HFF-Myc (cell line): ENCODE measurements at regions not wholly inside any gene's neighbourhood (a gene's known extent, or its start where the extent isn't known, plus 50 kb on each side); places are given as distances from the start of the nearest gene placed in this dataset.

Experiments used
- DNase-seq: peaks from one replicate; pipeline ENCODE4 v3.0.0-alpha.2; 2011; ENCODE audit warnings: low read depth; ENCODE audit errors: extremely low read depth
- H3K4me3 ChIP-seq: replicated peaks from 2 replicates; pipeline ENCODE4 v1.5.1; 2011; ENCODE audit warnings: low read depth, mild to moderate bottlenecking, control low read depth, low read length
- TF ChIP-seq, protein P1 (sequence below): IDR thresholded peaks from 2 replicates; pipeline ENCODE4 v1.5.1; 2012; ENCODE audit warnings: mild to moderate bottlenecking, low read depth, low read length, control low read depth; ENCODE audit errors: missing control alignments

DNA sequence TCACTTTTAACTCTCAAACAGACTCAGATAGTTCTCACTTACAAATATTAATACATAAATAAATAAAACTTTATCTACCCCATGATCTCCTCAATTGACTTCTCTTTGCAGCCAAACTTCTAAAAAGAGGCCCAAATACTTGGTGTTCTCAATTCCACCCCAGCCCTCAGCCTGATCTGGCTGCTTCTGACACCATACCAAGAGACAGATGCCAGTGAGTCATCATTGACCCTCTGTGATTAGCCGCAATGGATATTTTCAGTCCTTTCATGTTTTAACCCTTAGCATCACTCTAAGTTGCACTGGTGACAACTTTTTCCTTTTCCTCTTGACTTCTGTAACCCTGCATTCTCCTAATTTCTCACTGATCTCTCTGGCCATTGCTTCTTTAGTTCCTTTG lies 184.1 kb upstream of the ARHGAP20 start:
- H3K4me3 ChIP-seq = no peak overlapping the region
- TF ChIP-seq, protein P1, sequence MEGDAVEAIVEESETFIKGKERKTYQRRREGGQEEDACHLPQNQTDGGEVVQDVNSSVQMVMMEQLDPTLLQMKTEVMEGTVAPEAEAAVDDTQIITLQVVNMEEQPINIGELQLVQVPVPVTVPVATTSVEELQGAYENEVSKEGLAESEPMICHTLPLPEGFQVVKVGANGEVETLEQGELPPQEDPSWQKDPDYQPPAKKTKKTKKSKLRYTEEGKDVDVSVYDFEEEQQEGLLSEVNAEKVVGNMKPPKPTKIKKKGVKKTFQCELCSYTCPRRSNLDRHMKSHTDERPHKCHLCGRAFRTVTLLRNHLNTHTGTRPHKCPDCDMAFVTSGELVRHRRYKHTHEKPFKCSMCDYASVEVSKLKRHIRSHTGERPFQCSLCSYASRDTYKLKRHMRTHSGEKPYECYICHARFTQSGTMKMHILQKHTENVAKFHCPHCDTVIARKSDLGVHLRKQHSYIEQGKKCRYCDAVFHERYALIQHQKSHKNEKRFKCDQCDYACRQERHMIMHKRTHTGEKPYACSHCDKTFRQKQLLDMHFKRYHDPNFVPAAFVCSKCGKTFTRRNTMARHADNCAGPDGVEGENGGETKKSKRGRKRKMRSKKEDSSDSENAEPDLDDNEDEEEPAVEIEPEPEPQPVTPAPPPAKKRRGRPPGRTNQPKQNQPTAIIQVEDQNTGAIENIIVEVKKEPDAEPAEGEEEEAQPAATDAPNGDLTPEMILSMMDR = no peak
- DNase-seq = peak; percentile 52

DNA sequence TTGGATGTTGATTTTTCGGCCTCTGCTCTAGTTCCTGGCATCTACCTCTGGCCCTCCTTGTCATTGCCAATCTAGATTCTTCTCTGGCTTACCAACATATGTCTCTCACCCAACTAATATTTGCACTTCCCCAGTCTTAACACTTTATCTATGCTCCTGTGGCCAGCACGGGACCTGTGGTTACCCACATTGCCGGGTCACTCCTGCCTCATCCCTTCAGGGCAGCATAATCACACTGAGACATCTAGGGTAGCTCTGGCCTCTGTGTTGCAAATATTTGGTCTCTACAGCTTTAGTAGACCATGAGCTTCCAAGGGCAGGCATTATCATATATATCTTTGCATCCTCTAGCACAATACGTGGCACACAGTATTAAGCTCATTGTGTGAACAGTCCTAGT lies 182.0 kb upstream of the ARHGAP20 start:
- TF ChIP-seq, protein P1 = no peak
- DNase-seq = no peak
- no peak overlapping the region for H3K4me3 ChIP-seq

DNA sequence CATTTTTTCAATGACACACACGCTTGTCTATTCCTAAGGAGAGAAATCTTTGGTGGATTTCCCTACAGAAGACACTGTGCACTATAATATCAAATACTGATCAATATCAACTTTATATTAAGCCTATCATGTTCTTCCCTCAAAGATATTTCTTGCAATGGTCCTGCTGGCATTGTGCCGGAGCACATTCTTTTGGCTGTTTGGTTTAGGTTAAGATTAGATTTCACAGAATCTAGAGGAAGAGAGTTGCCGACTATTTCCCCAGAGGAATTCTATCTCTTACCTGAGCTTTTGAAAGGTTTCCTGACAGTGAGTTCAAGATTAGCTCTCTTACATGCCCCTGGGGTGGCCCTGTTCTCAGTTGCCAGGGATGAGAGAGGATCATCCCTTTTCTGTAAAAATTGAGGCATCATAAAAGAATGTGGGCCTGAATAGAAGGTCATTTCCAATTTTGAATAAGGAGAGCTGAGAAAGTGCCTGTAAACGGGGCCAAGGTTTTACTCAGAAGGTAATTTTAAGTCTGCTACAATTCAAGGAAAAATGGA lies 180.6 kb upstream of the ARHGAP20 start:
- DNase-seq = no peak
- TF ChIP-seq, protein P1 = no peak
- no peak overlapping the region for H3K4me3 ChIP-seq

DNA sequence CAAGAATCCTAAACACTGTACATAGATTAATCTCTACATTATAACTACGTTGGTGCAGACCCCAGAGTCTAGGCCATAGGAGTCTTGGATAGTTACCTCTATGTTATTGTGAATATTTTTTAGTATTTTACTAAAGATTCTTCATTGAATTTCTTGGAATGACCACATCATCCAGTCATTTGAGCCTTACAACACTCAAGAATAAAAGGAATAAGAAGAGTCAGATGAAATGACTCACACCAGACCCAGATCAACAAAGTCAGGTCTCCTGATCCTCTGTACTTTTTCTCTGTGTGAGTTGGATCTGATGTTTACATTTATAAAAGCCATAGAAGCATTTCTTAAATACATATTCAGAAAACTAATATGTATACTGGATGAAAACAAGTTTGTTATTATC lies 179.2 kb upstream of the ARHGAP20 start:
- TF ChIP-seq, protein P1 = no peak
- DNase-seq = no peak
- no peak overlapping the region for H3K4me3 ChIP-seq

DNA sequence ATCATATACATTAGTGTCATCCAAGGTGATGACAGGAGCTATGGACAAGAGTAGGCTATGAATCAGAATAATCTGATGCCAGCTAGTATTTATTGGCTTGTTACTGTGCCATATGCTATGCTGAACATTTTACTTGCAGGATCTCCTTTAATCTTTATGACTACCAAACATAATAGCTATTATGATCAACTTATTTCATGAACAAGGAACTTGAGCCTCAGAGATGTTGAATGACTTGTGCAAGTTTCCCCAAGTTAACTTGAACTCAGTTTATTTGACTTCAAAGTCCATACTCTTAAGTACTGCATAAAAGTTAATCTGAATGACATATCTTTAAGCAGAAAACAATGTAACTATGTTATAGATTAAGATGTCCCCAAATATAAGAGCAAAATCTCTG lies 178.8 kb upstream of the ARHGAP20 start:
- DNase-seq = no peak
- TF ChIP-seq, protein P1 = no peak
- H3K4me3 ChIP-seq = no peak overlapping the region

DNA sequence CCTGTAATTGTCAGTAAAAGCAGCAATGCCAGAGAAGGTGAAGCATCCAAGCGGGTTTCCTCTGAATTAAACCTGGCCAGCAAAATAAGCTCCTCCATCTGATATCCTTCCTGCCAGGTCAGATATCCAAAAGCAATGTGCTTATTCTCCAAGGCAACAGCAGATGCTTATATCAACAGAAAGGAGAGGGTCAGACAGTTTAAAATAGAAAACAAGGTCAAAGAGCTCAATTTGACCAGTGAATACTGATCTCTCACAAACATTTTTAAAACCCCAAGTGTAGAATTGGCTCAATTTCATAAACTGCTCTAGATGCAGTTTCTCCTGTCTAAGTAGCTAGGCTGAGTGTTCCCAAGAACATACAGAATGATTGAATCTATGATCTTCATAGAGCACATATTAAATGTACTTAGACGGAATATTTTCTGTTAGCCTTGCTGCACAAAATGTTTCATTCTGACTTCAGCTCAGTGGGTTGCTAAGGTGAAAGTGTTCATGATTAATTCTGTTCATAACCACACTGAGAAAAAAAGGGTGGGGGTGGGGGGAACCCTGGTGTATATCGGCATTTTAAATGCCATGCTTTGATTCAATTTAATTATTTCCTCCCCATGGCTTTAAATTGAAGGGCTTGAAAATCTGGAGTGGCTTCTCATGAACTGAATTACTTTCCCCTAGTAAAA lies 174.2 kb upstream of the ARHGAP20 start:
- no peak for DNase-seq
- no peak overlapping the region for H3K4me3 ChIP-seq
- TF ChIP-seq, protein P1 = no peak
